ENCODE measurements at regions not wholly inside any gene's neighbourhood (a gene's known extent, or its start where the extent isn't known, plus 50 kb on each side); places are given as distances from the start of the nearest gene placed in this dataset.

DNA sequence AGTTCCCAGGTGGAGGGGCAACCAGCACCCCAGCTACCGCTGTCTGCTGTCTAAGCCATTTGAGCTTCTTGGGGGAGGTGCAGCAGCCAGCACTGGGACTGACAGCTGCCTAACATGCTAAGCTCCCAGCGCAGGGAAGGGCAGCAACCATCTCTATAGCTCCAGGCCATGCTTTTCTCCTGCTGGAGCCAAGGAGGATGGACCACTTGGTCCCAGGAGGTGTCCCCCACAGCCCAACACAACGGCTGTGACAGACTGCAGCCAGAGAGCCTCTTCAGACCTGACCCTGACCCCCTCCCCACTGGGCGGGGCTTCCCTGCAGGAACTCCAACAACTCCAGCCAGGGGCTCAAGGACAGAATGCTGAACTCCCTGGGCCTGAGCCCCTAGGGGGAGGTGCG is 370.6 kb upstream of the REG3G start:
- TF ChIP-seq, protein P1, sequence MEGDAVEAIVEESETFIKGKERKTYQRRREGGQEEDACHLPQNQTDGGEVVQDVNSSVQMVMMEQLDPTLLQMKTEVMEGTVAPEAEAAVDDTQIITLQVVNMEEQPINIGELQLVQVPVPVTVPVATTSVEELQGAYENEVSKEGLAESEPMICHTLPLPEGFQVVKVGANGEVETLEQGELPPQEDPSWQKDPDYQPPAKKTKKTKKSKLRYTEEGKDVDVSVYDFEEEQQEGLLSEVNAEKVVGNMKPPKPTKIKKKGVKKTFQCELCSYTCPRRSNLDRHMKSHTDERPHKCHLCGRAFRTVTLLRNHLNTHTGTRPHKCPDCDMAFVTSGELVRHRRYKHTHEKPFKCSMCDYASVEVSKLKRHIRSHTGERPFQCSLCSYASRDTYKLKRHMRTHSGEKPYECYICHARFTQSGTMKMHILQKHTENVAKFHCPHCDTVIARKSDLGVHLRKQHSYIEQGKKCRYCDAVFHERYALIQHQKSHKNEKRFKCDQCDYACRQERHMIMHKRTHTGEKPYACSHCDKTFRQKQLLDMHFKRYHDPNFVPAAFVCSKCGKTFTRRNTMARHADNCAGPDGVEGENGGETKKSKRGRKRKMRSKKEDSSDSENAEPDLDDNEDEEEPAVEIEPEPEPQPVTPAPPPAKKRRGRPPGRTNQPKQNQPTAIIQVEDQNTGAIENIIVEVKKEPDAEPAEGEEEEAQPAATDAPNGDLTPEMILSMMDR (conservative IDR thresholded peaks at IDR 0.05): no peak
- no peak for TF ChIP-seq EZH2 (IDR thresholded peaks at IDR 0.05; ENCODE audit: low read depth)

Data from PC-9 (cell line).